HG03064 (cell line): ENCODE measurements at regions not wholly inside any gene's neighbourhood (a gene's known extent, or its start where the extent isn't known, plus 50 kb on each side); places are given as distances from the start of the nearest gene placed in this dataset.
"Not testable (repeated sequence)": the region's sequence is repeated elsewhere in the genome, so short reads cannot be mapped to it uniquely, and the experiment has no call there.

Source experiments
- ATAC-seq: cut with Tn5 transposase; IDR thresholded peaks from one replicate; pipeline ENCODE4 v1.9.1; 2021; ENCODE audit warnings: low read depth; ENCODE audit not compliant: unreplicated experiment

DNA sequence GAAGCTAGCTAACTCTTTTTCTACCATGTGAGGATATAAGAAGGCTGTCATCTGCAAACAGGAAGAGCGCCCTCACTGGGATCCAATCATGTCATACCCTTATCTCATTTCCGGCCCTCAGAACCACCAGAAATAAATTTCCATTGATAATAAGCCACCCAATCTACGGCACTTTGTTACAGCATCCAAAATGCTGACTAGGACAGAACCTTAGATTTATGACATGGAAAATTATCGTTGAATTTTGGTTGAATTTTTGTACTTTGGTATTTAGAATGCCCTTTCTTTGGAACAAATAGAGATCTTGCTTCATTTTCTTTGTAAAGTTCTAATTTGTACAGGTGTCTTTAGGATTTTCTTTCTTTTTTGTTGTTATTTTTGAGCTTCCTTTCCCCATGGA lies 53.3 kb upstream of the CYLC2 start:
- no peak for ATAC-seq

DNA sequence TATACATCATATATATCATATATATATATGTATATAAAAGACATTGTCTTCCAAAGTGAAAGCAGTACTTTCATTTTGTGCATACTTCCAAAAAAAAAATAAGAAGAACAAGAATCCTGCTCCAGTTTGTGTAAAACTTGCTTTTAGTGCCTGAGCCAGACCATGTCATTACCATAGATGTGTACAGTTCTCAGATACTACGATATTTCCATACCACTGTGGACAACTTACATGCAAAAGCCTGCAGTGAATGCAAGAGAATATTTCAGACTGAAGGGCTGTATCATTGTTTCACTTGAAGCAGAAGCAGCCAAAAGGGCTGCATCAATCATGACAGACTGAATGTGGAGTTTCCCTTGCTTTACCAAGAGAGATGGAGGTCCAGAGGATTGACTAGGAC lies 72.6 kb upstream of the CYLC2 start:
- no peak for ATAC-seq

DNA sequence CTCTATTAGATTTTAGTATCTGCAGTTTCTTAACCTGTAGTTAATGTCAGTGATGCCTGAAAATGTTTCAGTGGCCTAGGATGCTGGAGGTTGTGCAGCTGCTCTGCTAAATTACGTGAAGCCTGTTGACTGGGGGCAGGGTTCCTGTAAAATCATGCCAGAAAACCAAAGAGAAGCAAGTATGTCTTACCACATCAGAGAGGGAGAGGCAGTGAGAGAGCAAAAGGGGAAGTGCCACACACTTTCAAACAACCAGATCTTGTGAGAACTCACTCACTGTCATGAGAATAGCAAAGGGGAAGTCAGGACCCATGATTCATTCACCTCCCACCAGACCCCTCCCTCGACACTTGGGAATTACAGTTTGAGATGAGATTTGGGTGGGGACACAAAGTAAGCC lies 83.9 kb upstream of the CYLC2 start:
- no peak for ATAC-seq

DNA sequence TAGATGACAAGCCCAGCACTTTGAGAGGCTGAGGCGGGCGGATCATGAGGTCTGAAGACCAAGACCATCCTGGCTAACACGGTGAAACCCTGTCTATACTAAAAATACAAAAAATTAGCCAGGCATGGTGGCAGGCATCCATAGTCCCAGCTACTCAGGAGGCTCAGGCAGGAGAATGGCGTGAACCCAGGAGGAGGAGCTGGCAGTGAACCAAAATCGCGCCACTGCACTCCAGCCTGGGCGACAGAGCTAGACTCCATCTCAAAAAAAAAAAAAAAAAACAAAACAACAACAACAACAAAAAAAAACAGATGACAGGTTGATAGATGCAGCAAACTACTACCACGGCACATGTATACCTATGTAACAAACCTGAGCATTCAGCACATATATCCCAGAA lies 89.3 kb upstream of the CYLC2 start:
- not testable (repeated sequence) for ATAC-seq

DNA sequence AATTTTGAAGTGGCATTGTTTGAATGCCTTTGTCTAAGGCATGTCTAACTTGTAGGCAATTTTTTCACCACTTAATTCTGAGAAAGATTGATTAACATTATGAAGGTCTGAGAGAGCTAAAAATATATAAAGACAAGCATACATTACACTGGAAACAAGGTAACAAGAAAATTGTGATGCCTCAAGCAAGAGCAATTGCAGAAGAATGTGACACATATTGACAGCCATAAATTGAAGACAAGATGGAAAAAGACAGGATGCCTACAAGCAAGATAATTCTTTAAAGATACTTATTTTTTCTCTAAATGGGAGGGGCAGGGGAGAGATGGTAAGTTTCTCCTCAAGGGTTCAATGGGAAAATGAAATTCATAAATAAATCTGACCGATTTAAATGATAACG lies 103.1 kb upstream of the CYLC2 start:
- ATAC-seq = no peak

DNA sequence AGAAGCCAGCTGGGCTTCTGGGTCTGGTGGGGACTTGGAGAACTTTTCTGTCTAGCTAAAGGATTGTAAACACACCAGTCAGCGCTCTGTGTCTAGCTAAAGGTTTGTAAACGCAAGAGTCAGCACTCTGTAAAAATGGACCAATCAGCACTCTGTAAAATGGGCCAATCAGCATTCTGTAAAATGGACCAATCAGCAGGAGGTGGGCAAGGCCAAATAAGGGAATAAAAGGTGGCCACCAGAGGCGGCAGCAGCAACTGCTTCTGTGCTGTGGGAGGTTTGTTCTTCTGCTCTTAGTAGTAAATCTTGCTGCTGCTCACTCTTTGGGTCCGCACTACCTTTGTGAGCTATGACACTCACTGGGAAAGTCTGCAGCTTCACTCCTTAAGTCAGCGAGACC lies 106.4 kb upstream of the CYLC2 start:
- not testable (repeated sequence) for ATAC-seq

DNA sequence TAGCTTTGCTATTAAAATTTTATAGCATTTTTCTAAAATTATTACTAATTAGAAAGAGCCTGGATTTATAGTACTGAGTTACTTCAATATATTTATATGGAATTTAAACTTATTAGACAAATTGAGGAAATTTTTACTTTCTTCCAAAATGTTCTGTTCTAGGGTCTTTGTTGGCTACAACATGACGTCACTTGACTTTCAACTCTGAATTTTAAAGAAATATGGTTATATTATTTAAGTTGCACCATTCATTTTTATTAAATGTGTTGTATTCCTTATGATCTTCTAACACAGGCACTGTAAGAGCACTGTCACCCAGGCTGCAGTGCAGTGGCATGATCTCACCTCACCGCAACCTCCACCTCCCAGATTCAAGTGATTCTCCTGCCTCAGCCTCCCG lies 119.4 kb upstream of the CYLC2 start:
- no peak for ATAC-seq

DNA sequence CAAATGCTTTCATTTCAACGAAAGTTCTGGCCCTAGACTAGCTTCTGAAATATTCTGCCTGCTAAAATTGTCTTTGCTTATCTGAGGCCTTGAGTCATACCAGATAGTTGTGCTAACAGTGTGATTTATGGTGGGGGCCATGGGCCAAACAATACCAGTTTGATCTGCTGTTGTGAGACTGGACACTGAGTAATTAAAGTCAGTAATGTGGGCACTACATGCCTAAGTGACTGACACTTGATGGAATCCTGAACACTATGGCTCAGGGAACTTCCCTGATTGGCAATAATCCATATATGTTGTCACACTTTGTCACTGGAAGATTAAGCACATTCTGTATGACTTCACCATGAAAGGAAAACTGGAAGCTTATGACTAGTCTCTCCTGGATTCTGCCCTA lies 127.6 kb upstream of the CYLC2 start:
- ATAC-seq = no peak

DNA sequence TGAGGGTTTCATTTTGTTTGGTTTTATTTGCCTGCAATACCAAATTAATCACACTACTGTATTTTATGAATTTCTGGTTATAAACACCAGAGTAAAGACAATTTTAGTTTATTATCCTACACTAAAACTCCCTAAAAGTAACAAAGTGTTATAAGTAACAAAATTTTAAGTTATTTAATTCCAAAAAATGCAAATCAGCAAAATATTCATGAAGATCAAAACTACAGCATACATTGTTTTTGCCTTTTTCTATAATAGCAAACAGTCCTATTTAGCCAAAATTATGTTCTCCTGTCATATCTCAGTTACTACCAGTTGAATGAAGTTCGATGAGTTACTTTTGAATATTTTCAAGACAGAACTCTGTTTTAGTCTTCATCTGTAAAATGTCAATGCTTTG lies 132.7 kb upstream of the CYLC2 start:
- no peak for ATAC-seq

DNA sequence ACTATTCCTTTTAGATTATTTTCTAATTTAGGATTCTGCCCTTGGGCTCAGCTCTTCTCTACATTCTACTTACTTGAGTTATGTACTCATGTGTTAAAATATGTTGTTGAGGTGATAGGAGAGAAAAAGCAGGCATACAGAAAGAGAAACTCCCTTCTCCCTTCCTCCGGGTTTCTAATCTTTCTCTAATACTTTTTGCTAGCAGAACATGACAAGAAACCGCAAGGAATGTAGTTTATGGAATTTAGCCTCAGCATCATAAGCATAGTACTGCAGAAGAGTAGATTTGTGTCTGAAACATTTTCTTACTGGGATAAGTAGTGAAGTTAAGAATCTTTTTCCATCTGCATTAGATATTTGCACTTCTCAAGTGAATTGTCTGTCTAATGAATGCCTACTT lies 139.5 kb upstream of the CYLC2 start:
- ATAC-seq = no peak

DNA sequence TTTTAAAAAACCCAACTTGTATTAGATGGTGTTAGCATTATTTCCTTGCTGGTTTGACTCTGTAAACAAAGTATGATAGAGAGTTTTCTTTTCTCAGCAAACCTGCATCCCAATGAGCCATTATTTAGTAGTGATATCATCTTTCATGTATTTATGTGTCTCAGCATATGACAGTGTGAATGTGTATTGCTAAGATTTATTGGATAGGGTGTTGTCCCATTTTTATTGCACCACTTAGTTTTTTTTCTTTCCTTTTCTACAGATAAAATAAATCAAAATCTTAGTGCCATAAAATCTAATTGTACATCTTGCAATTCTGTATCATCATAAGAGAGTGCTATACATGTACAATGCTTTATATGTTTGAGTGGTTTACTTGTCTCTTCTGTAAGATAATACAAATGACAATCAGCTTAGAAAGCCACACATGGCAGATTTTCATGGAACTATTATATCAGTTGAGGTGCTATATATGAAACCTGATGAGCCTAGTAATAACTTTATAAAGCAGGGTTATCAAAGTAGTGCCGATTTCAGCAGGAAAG lies 149.2 kb upstream of the CYLC2 start:
- ATAC-seq = no peak

DNA sequence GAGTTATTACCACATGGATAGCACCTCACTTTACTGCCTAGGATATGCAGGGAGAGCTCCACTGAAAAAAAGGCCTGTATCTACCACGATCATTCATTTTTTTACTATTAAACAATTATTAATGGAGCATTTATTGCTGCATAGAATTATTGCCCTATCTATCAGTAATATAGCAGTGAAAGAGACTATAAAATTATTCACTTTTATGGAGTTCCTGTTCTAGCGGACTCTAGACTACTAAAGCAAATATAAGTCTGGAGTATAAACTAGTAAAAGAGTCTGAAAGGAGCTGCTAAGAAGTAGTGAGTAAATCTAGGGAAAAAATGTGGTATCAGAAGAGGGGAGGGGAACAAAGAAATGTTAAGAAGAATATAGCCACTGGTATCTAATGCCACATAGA lies 150.4 kb upstream of the CYLC2 start:
- no peak for ATAC-seq

DNA sequence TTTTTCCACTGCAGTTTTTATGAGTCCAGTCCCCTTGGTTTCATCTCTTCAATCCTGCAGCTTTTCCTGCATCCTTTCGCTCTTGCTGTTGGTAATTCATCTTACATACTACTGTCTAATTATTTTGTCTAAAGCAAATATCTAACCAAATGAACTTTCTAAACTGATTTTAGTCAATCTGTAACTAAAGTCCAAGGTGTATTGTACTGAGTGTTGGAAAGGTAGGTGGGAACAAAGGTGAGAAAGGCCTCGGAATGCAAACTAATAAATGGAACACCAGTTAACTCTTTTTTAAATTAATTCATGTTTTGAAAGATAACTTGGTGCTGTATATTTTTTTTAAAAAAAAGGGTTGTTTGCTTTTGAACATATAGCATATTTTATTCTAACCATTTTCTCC lies 152.7 kb upstream of the CYLC2 start:
- no peak for ATAC-seq

DNA sequence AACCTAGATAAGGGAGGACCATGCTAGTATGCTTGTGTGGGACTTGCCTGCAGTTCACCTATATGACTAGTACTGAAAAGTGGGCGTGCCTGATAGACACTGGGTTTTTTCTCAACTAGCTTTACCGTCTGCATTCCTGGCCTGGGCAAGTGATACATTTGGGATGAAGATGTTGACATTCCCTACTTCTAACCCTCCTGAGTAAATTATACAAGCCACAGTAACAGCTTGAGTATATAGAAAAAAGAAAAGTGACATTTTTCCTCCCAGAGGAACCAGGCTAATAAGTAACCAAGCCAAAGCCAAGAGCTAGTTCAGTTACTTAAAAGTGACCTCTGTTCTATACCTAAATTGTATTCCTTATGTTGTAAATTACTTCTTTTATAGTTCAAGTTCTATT lies 153.8 kb upstream of the CYLC2 start:
- no peak for ATAC-seq

DNA sequence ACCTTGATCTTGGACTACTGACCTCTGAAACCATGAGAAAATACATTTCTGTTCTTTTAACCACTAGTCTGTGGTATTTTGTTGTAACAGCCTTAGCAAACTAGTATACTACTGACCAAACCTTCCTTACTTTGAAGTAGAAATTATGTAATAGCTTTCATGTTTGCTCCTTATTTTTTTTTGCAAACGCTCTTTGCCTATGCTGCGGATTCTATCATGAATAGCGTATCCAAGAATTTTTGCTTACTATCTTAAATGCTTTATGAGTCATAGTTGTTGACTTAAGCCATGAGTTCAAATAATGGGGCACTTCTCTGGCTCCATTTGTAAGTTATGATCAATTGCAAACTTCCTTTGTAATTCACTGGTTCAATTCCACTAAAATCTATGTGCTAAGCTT lies 154.8 kb upstream of the CYLC2 start:
- no peak for ATAC-seq

DNA sequence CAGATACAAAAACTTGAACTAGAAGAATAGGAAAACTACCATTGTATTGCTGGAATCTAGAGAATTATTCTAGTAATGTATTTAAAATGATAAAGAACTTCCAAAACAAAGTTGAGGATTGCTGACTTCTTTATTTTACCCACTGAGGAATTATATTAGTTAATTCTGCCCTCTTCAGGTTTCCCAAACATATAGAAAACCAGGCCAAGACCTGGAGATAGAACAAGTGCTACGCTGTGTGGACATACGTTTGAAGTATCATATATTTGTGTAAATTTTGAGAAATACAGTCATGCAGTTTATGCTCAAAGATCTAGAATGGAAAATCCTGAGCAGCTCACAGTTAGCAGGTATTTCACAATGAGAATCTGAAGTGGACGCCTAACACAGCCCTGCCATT lies 162.3 kb upstream of the CYLC2 start:
- no peak for ATAC-seq

DNA sequence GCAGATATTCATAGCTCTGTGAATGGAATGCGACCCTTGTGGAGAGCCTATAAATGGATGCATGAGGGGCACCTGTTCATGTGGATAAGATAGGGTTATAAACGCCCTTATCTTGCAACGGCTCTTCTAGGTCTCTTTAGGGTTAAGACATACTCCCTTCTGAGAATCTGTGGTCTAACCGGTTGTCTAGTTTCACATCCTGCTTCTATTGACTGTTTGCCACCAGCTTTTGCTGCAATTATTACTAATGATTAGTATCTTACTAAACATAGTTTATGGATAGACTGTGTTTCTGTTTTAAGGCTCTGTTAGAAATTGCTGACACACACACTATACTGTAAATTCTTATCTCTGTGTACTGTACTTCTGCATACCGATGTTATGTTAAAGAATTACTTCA lies 198.9 kb upstream of the CYLC2 start:
- no peak for ATAC-seq

DNA sequence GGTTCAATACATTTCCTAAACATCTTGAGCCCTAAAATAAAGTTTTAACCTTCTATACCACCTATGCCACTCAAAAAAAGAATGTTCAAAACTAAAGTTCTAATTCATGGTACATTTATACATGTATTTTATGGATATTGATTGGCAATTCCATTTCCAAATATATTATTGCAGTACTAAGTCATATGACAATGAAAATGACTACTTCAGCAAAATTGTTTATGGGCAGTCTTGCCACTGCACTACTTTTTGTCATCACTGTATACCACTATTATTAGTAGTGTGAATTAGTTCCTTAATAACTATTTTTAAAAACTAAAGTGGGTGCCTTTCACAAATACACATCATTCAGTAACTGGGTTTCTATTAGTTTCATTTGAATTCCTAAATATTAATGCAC lies 199.6 kb upstream of the CYLC2 start:
- ATAC-seq = no peak

DNA sequence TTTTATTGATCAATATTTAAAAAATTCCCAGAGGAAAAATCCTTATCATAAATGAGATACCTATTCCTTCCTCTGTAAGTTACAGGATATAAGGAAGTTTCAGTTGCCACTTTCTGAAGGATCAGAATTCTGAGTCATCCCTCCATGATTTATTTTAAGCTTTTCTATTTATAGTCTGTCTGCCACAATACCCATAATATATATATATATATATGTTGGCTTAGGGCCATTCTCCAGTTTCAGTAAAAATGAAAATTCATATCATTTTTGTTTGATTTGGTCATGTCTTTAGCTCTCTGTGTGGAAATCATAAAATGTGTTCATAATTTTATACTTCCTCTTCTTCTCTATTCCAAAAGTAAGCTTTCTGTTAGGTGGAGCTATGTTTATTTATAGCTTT lies 215.8 kb upstream of the CYLC2 start:
- ATAC-seq = no peak

DNA sequence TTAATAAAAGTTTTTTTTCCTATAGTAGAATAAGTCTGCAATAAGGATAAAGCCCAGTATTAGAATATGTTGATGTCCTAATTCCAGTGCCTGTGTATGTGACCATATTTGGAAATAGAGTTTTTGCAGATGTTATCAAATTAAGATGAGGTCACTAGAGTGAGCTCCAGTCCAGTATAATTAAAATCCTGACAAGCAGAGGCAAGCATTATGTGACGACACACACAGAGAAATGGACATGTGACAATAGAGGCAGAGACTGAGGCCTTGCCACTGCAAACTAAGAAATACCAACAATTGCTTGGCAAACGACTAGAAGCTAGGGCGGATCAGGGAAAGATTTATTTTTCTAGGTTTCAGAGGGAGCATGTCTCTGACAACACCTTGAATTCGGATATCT lies 216.4 kb upstream of the CYLC2 start:
- ATAC-seq = no peak

DNA sequence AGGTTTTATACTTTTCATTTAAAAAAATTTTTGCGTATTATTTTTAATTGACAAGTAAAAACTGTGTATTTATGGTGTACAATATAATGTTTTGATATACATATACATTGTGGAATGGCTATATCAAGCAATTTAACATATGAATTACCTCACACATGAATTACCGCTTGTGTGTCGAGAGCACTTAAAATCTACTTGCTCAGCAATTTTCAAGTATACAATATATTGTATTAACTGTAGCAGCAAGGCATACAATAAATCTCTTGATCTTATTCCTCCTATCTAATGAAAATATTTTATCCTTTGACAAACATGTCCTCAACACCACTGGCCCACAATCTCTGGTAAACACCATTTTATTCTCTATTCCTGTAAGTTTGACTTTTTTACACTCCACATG lies 224.4 kb upstream of the CYLC2 start:
- no peak for ATAC-seq

DNA sequence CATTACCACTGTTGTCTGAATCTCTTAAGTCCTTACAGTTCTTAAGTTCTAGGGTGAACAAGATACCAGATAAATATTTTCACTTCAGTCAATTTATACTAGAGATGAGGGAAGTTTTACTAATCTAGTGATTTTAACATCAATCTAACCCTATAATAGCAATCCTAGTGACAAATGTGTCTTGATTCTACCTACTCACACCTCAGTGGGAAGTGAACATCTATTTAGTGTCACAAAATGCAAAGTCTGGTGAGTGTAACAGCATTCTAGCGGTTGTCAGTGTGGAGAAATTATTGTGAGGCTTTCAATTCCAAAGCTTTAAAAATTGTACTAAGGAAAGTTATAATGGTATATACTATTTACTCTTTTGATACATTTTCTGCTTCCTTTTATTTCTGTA lies 225.8 kb upstream of the CYLC2 start:
- ATAC-seq = no peak

DNA sequence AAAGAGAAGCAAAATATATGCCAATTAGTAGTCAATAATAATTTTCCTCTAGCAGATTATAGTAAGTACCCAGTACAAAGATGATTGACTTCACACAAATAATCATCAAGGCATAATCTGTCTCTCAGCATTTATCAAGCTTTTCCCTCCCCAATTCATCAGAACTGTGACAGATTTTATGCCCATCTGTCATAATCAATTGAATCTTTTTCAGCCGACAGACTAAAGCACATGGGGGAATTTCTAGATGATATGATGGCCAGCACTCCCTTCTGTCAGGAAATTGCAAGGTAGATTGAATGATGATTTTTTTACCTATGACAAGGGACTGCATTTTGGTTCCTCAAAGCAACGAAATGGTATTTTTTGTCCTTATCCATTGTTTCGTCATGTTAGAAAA lies 227.1 kb upstream of the CYLC2 start:
- ATAC-seq = no peak

DNA sequence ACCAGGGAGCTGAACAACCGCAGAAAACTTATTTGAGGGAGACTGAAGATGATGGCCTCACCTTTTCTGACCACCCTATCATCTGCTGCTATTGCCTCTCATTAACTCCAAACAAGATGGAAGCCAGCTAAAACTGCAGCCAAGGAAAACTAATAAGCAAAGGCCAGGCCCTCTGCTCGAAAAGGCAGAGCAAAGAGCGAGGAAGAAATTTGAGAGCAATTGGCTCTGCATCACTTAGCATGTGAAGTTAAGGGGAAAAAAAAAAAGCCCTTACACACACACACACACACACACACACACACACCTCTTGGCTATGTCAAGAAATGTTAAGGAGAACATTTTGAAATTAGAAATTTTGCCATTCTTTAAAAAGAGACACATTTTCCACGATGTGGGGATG lies 228.1 kb upstream of the CYLC2 start:
- ATAC-seq = no peak
